Fibroblast of villous mesenchyme (primary cell): ENCODE measurements at regions not wholly inside any gene's neighbourhood (a gene's known extent, or its start where the extent isn't known, plus 50 kb on each side); places are given as distances from the start of the nearest gene placed in this dataset.

Experiments
- DNase-seq: peaks from one replicate; pipeline ENCODE4 v3.0.0-alpha.2; 2010; ENCODE audit warnings: low read depth
- H3K4me3 ChIP-seq: 2 replicates; pipeline ENCODE4 v1.5.1; 2011; ENCODE audit warnings: low read depth, mild to moderate bottlenecking, low read length
- TF ChIP-seq, protein P1 (sequence below): IDR thresholded peaks from 2 replicates; pipeline ENCODE4 v1.5.1; 2012; ENCODE audit warnings: low read depth, mild to moderate bottlenecking, low read length; ENCODE audit not compliant: insufficient read depth

GRCh38 chr6:15999201-15999600 is 129.7 kb upstream of the MYLIP start:
- TF ChIP-seq, protein P1, sequence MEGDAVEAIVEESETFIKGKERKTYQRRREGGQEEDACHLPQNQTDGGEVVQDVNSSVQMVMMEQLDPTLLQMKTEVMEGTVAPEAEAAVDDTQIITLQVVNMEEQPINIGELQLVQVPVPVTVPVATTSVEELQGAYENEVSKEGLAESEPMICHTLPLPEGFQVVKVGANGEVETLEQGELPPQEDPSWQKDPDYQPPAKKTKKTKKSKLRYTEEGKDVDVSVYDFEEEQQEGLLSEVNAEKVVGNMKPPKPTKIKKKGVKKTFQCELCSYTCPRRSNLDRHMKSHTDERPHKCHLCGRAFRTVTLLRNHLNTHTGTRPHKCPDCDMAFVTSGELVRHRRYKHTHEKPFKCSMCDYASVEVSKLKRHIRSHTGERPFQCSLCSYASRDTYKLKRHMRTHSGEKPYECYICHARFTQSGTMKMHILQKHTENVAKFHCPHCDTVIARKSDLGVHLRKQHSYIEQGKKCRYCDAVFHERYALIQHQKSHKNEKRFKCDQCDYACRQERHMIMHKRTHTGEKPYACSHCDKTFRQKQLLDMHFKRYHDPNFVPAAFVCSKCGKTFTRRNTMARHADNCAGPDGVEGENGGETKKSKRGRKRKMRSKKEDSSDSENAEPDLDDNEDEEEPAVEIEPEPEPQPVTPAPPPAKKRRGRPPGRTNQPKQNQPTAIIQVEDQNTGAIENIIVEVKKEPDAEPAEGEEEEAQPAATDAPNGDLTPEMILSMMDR, result no peak
- no peak for DNase-seq

GRCh38 chr6:15997586-15998388 is 131.1 kb upstream of the MYLIP start:
- TF ChIP-seq, protein P1, result no peak
- DNase-seq, result no peak
- no peak overlapping the region for H3K4me3 ChIP-seq

More at GRCh38 chr6:15999201-15999600, 129.7 kb upstream of the MYLIP start:
- H3K4me3 ChIP-seq, result no peak overlapping the region

GRCh38 chr6:15996030-15996429 is 132.9 kb upstream of the MYLIP start:
- no peak overlapping the region for H3K4me3 ChIP-seq
- TF ChIP-seq, protein P1, result no peak
- peak; percentile 33 for DNase-seq

- TF ChIP-seq, protein P1, result no peak
- no peak overlapping the region for H3K4me3 ChIP-seq
- no peak for DNase-seq
Measured at GRCh38 chr6:15995493-15995892, 133.4 kb upstream of the MYLIP start.

DNA sequence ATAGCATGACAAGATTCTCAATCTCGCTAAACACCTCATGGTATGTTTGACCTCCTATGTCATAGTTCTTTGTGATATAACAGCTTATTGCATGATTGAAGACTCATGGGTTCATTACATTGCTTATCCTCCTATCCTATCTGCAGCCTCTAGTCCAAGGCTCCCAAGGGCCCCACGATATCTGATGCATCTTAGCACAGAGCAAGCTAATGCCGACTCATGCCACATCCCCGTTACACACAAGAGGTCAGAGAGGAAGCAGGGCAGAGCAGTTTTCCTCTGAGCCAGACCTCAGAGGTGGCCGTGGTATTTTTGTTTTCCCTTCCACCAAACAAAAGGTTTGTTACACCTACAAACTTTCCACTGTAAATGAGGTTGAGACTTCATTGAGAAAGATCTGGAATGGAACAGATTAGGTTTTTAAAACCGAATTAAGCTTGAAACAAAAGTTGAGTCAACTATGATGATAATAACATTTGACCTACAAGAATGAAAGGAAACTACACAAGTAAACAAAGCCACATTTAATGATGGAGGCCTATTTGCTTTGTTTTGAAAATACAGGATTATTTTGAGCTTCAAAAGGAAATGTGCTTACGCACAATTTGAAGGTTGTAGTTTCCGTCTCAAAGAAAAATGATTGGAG is 133.9 kb upstream of the MYLIP start:
- no peak overlapping the region for H3K4me3 ChIP-seq
- peak; percentile 76 for DNase-seq
- TF ChIP-seq, protein P1, result no peak

GRCh38 chr6:15993716-15994228 is 135.1 kb upstream of the MYLIP start:
- no peak overlapping the region for H3K4me3 ChIP-seq
- no peak for DNase-seq
- TF ChIP-seq, protein P1, result no peak
